Caco-2 (cell line): ENCODE measurements at regions not wholly inside any gene's neighbourhood (a gene's known extent, or its start where the extent isn't known, plus 50 kb on each side); places are given as distances from the start of the nearest gene placed in this dataset.

ENCODE experiments used
- BruUV-seq: library from RNA; stranded (reverse); fragments of 400-500 nt; replicated peaks from 2 replicates; lab custom pipeline; 2021; lab: Mats Ljungman, UMichigan
- CTCF ChIA-PET: fragments of 300-600 bp; sonication (Branson Sonifier 250); formaldehyde crosslinking; loops from one replicate; lab custom pipeline; 2022; ENCODE audit warnings: antibody characterized with exemption; lab: Charles Lee
- POLR2A ChIA-PET: fragments of 300-600 bp; sonication (Branson Sonifier 250); formaldehyde crosslinking; loops from one replicate; lab custom pipeline; 2022; ENCODE audit warnings: antibody characterized with exemption; lab: Charles Lee
- DNase-seq, 2 experiments: peaks; one replicate each; pipeline versions ENCODE4 v3.0.0 to v3.0.0-alpha.2; 2020 to 2022
- H3K27me3 ChIP-seq: replicated peaks from 2 replicates; pipeline ENCODE4 v1.6.0; 2011; ENCODE audit warnings: low read length; ENCODE audit not compliant: control insufficient read depth, insufficient read depth
- H3K36me3 ChIP-seq: 2 replicates; pipeline ENCODE4 v1.5.1; 2011; ENCODE audit warnings: low read length; ENCODE audit not compliant: control insufficient read depth, insufficient read depth
- H3K4me1 ChIP-seq: fragments of 250-450 bp; sonication (Bioruptor Pico); 2 replicates; pipeline ENCODE4 v1.5.1; 2020; ENCODE audit warnings: mild to moderate bottlenecking
- H3K4me3 ChIP-seq: 2 replicates; pipeline ENCODE4 v1.5.1; 2011; ENCODE audit warnings: low read depth, mild to moderate bottlenecking, control low read depth, low read length
- H3K9me3 ChIP-seq: fragments of 250-450 bp; sonication (Bioruptor Pico); 2 replicates; pipeline ENCODE4 v1.5.1; 2020; ENCODE audit warnings: mild to moderate bottlenecking, moderate library complexity
- H3K27ac Mint-ChIP-seq: one replicate; pipeline ENCODE4 v1.8.0; 2022; ENCODE audit warnings: mixed read lengths; ENCODE audit not compliant: unreplicated experiment
- H3K27me3 Mint-ChIP-seq: one replicate; pipeline ENCODE4 v1.8.0; 2022; ENCODE audit warnings: mixed read lengths; ENCODE audit not compliant: insufficient read depth, unreplicated experiment
- H3K36me3 Mint-ChIP-seq: one replicate; pipeline ENCODE4 v1.8.0; 2022; ENCODE audit warnings: mild to moderate bottlenecking, mixed read lengths; ENCODE audit not compliant: insufficient read depth, unreplicated experiment
- H3K4me1 Mint-ChIP-seq: one replicate; pipeline ENCODE4 v1.8.0; 2022; ENCODE audit warnings: low read depth, mixed read lengths; ENCODE audit not compliant: unreplicated experiment
- H3K4me3 Mint-ChIP-seq: one replicate; pipeline ENCODE4 v1.8.0; 2022; ENCODE audit warnings: mild to moderate bottlenecking, moderate library complexity, mixed read lengths; ENCODE audit not compliant: unreplicated experiment
- H3K9me3 Mint-ChIP-seq: one replicate; pipeline ENCODE4 v1.8.0; 2022; ENCODE audit warnings: mixed read lengths; ENCODE audit not compliant: unreplicated experiment
- CTCF ChIP-seq, 2 experiments: fragments of 200-600 bp in 1 of 2; IDR thresholded peaks; 1 replicate in 1 of 2; 2 replicates in 1 of 2; pipeline versions ENCODE4 v1.5.1 to v1.8.0; 2011 to 2022; ENCODE audit warnings: antibody characterized with exemption in 1 of 2, control low read depth in 1 of 2, inconsistent platforms in 1 of 2, low read depth in 1 of 2, low read length in 1 of 2, mild to moderate bottlenecking in 1 of 2, moderate library complexity in 1 of 2; ENCODE audit not compliant: insufficient read depth in 1 of 2, severe bottlenecking in 1 of 2, unreplicated experiment in 1 of 2
- intact Hi-C: fragments of 100-400 bp; cut with micrococcal nuclease; formaldehyde crosslinking; loops from one replicate; pipeline ENCODE4 v1.10.0; 2022; ENCODE audit not compliant: unreplicated experiment

GRCh38 chr6:4585682-4586468 is 190.3 kb upstream of the CDYL start:
- ChIA-PET CTCF (no interaction called here), POLR2A (no interaction called here)
- peak in 1 of 2 experiments; percentile 15 for DNase-seq
- Histone ChIP-seq H3K36me3 (no peaks in the 10 kb centered on the region), H3K9me3 (no peaks in the 10 kb centered on the region), H3K27me3 (no peaks in the 10 kb centered on the region), H3K4me1 (peaks cover 12% of the 10 kb centered on the region; the same call in 1 of the 2 replicates), H3K4me3 (no peak overlapping the region)
- BruUV-seq, result no TSS peak
- Mint-ChIP-seq H3K4me1 (peaks cover 6% of the 10 kb centered on the region), H3K27ac (peak overlapping the region; percentile 16), H3K27me3 (no peaks in the 10 kb centered on the region), H3K4me3 (peak overlapping the region; percentile 12), H3K36me3 (no peaks in the 10 kb centered on the region), H3K9me3 (no peaks in the 10 kb centered on the region)
- intact Hi-C loops, result no loop called here
- TF ChIP-seq CTCF (IDR thresholded peaks at IDR 0.05; ENCODE audit: insufficient read depth in 1 of 2, low read depth in 1 of 2, low read length in 1 of 2, severe bottlenecking in 1 of 2, unreplicated experiment in 1 of 2), result no peak

DNA sequence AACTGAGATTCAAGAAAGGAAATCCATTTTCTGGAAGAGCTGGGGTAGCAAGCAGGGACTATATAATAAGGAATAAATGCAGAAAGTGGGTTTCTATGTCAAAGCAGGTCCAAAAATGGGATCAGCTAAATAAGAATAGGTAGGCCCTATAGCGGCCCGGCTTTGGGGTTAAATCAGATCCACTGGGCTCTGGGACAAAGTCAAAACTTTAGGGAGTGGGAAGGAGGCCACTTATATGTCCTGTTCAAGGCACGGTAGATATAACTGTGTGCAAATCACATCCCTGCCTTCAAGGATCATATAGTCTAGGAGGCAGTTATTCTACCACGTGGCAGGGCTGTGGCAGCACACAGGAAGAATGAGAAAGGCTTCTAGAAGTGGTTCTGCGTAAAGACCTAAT is 191.4 kb upstream of the CDYL start:
- intact Hi-C loops, result no loop called here
- Histone ChIP-seq H3K9me3 (no peaks in the 10 kb centered on the region), H3K27me3 (no peaks in the 10 kb centered on the region), H3K4me1 (peaks cover 12% of the 10 kb centered on the region; the same call in 1 of the 2 replicates), H3K4me3 (no peak overlapping the region), H3K36me3 (no peaks in the 10 kb centered on the region)
- DNase-seq, result no peak
- TF ChIP-seq CTCF (IDR thresholded peaks at IDR 0.05; ENCODE audit: insufficient read depth in 1 of 2, low read depth in 1 of 2, low read length in 1 of 2, severe bottlenecking in 1 of 2, unreplicated experiment in 1 of 2), result no peak
- H3K4me1 Mint-ChIP-seq, result peaks cover 12% of the 10 kb centered on the region
- H3K27ac Mint-ChIP-seq, result no peak overlapping the region
- CTCF ChIA-PET, result no interaction called here
- no peaks in the 10 kb centered on the region for H3K9me3 Mint-ChIP-seq
- no TSS peak for BruUV-seq
- no peaks in the 10 kb centered on the region for H3K27me3 Mint-ChIP-seq
- POLR2A ChIA-PET, result no interaction called here
- no peak overlapping the region for H3K4me3 Mint-ChIP-seq
- no peaks in the 10 kb centered on the region for H3K36me3 Mint-ChIP-seq

- intact Hi-C loops, result no loop called here
- no TSS peak for BruUV-seq
These were observed 193.4 kb upstream of the CDYL start for GRCh38 chr6:4582506-4583417.

More at GRCh38 chr6:4582506-4583417, 193.4 kb upstream of the CDYL start:
- H3K9me3 Mint-ChIP-seq, result no peaks in the 10 kb centered on the region
- POLR2A ChIA-PET, result no interaction called here
- no peaks in the 10 kb centered on the region for H3K27me3 Mint-ChIP-seq
- H3K4me1 Mint-ChIP-seq, result peaks cover 12% of the 10 kb centered on the region
- TF ChIP-seq CTCF (IDR thresholded peaks at IDR 0.05; ENCODE audit: insufficient read depth in 1 of 2, low read depth in 1 of 2, low read length in 1 of 2, severe bottlenecking in 1 of 2, unreplicated experiment in 1 of 2), result no peak
- Histone ChIP-seq H3K36me3 (no peaks in the 10 kb centered on the region), H3K27me3 (no peaks in the 10 kb centered on the region), H3K4me1 (peaks cover 12% of the 10 kb centered on the region; the same call in 1 of the 2 replicates), H3K9me3 (no peaks in the 10 kb centered on the region), H3K4me3 (no peak overlapping the region)
- CTCF ChIA-PET, result no interaction called here
- no peak for DNase-seq
- H3K36me3 Mint-ChIP-seq, result no peaks in the 10 kb centered on the region
- H3K4me3 Mint-ChIP-seq, result no peak overlapping the region
- no peak overlapping the region for H3K27ac Mint-ChIP-seq
